NCI-H2227 (cell line): ENCODE measurements at regions not wholly inside any gene's neighbourhood (a gene's known extent, or its start where the extent isn't known, plus 50 kb on each side); places are given as distances from the start of the nearest gene placed in this dataset.

Experiments used
- DNase-seq: peaks from one replicate; lab custom pipeline; 2025; ENCODE audit not compliant: unreplicated experiment; lab: John Stamatoyannopoulos, UW

GRCh38 chr5:28500511-28500910 is 1462.1 kb upstream of the CDH9 start:
- DNase-seq, result no peak

- no peak for DNase-seq
These were observed 1461.4 kb upstream of the CDH9 start for GRCh38 chr5:28499766-28500290.

GRCh38 chr5:28495876-28496275 is 1457.5 kb upstream of the CDH9 start:
- DNase-seq, result no peak

- DNase-seq, result no peak
These were observed 1455.1 kb upstream of the CDH9 start for GRCh38 chr5:28493456-28493855.

- DNase-seq, result no peak
These were observed 1450.4 kb upstream of the CDH9 start for GRCh38 chr5:28488752-28489151.

- no peak for DNase-seq
These were observed 1445.1 kb upstream of the CDH9 start for GRCh38 chr5:28483327-28484025.

- no peak for DNase-seq
These were observed 1435.2 kb upstream of the CDH9 start for GRCh38 chr5:28473531-28474107.

- no peak for DNase-seq
These were observed 1429.8 kb upstream of the CDH9 start for GRCh38 chr5:28468166-28468565.

- DNase-seq, result no peak
These were observed 1425.3 kb upstream of the CDH9 start for GRCh38 chr5:28463728-28464127.

- DNase-seq, result no peak
These were observed 1413.1 kb upstream of the CDH9 start for GRCh38 chr5:28451483-28451882.

- DNase-seq, result no peak
These were observed 1412.6 kb upstream of the CDH9 start for GRCh38 chr5:28450997-28451396.

- no peak for DNase-seq
These were observed 1410.4 kb upstream of the CDH9 start for GRCh38 chr5:28448791-28449190.

GRCh38 chr5:28430565-28431178 is 1392.3 kb upstream of the CDH9 start:
- no peak for DNase-seq

- no peak for DNase-seq
These were observed 1382.8 kb upstream of the CDH9 start for GRCh38 chr5:28421141-28421540.

GRCh38 chr5:28415791-28416443 is 1377.5 kb upstream of the CDH9 start:
- no peak for DNase-seq

GRCh38 chr5:28414619-28415018 is 1376.2 kb upstream of the CDH9 start:
- no peak for DNase-seq

- no peak for DNase-seq
These were observed 1370.3 kb upstream of the CDH9 start for GRCh38 chr5:28408651-28409050.

- no peak for DNase-seq
These were observed 1369.8 kb upstream of the CDH9 start for GRCh38 chr5:28408186-28408585.

- no peak for DNase-seq
These were observed 1366.1 kb upstream of the CDH9 start for GRCh38 chr5:28404363-28405071.

- no peak for DNase-seq
These were observed 1365.5 kb upstream of the CDH9 start for GRCh38 chr5:28403846-28404245.
